ENCODE measurements at regions not wholly inside any gene's neighbourhood (a gene's known extent, or its start where the extent isn't known, plus 50 kb on each side); places are given as distances from the start of the nearest gene placed in this dataset.
"Not testable (repeated sequence)": the region's sequence is repeated elsewhere in the genome, so short reads cannot be mapped to it uniquely, and the experiment has no call there.

DNA sequence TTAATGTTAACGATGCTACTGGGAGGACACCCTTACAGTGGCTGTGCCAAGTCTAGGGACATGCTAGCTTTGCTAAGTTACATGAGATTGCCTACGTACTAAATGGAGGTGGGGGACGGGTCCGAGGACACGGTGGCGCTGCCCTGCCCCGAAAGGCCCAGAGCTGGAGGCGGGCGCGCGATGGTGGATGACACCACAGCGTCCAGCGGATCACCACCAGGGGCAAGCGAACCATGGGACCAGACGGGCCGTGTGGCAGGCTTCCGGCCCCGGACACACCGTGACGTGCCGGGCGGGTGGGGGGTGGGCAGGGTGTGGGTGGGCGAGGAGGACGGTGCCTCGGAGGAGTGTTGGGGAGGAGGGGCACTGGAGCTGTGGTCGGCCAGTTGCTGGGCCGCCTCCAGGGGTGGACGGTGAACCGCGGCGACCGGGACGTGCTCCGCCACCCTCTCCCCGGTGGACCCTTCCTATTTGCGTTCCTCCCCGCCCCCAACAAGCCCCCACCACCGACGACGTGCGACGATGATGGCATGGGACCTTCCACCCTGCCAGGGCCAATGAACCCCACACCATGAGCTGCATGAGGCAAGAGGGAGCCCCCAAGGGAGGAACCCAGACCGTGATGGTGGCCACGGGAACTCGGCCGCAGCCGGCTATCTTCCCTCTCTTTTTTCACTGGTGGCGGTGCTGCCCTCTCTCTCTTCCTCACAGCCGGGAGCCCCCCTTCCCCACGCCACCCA, 773.3 kb upstream of the DEFB115 start:
- DNase-seq (ENCODE audit: low read depth), result no peak

DNA sequence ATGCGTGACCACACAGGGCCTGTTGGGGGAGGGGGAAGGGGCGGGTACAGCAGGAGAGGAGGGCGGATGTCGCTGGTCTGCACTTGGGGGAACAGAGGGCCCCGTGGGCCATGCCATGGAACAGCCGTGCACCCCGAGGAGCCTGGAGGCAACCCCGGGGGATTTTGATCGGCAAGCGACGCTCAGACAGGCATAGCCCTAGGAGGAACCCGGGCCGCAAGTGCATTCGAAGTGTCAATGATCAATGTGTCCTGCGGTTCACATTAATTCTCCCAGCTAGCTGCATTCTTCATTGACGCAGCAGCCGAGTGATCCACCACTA, 772.8 kb upstream of the DEFB115 start:
- no peak for DNase-seq (ENCODE audit: low read depth)

DNA sequence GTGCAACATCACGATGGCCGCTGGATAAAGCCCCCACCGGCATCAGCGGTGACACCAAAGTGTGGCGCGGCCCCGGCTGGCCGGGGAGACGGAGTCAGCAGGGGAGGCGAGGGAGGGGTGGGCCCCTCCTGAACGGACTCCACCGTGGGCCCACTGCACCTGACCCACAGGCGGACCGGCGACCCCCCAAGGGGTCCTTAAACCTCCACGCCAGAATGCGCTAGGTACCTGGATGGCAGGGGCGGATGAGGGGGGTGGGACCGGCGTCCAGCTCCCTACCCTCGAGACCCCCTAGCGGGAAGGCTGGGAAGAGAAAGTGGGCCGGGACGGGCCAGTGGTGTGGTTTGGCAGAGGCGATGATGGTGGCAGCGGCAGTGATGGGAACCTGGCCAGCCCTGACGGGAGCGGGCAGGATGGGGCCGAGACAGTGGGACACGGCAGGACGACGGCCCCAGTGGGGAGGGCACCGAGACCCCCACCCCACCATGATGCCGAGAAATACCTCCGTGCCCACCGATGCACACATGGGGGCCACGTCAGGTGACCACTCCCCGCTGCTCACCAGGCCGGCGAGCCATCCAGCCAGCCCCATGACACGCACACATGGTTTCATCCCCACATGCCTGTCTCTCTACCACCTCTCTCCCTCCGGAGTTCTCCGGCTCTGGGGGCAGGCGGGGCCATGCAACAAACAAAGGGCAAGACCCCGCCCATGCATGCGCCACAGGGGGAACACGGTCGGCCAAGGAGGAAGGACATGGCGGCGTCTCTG, 771.9 kb upstream of the DEFB115 start:
- no peak for DNase-seq (ENCODE audit: low read depth)

DNA sequence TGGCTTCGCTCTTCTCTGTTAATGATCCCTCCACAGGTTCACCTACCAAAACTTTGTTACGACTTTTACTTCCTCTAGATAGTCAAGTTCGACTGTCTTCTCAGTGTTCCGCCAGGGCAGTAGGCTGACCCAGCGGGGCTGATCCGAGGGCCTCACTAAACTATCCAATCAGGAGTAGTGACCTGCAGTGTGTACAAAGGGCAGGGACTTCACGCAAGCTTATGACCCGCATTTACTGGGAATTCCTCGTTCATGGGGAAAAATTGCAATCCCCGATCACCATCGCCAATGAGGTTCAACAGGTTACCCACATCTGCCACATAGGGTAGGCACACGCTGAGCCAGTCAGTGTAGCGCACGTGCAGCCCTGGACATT, 771.4 kb upstream of the DEFB115 start:
- no peak for DNase-seq (ENCODE audit: low read depth)

DNA sequence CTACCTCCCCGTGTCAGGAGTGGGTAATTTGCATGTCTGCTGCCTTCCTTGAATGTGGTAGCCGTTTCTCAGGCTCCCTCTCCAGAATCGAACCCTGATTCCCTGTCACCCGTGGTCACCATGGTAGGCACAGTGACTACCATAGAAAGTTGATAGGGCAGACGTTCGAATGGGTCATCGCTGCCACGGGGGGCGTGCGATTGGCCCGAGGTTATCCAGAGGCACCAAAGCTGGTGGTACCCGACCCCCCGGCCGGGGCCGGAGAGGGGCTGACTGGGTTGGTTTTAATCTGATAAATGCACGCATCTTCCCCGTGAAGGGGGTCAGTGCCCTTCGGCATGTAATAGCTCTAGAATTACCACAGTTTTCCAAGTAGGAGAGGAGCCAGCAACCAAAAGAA, 770.0 kb upstream of the DEFB115 start:
- not testable (repeated sequence) for DNase-seq (ENCODE audit: low read depth)

DNA sequence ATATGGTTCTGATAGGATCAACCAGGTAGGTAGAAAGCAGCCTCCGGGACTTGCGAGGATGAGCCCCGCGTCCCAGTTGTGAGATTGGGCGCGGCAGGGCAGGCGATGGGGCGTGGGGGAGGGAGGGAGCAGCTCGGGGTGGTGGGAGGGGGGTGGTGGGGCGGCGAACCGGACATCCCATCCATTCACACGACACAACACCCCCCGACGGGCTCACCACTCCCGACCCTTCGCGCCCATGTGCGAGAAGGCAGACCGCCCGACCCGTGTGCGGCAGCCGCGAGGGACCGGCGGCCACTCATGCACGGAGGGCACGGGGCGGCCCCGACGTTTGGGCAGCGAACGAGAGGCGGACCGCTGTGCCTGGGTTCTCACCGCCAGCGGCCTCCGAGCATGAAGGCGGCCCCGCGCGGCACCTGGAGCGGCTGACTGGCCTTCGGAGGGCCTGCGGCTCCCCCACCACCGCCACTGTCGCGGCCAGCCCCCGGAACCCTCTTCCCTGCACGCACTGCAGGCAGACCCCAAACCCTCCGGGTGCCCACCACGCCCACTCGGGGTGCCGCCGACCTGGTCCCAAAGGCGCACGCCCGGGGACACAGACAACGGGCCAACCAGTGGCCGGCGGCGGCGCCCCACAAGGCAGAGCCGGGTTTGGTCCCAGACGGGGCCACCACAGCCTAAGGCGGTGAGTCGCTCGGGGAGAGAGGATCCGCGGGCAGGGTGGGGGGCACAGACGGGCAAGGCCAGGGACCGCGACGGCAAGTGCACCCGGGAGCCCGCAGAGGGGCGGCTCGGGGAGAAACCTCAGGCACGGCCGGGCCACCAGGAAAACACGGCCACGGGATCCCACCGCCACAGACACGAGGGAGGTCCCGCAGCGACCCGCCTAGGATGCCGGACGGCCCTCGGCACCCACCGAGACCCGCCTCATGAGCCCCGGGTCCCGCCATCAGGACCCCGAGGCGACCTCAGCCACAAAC, 769.2 kb upstream of the DEFB115 start:
- no peak for DNase-seq (ENCODE audit: low read depth)

DNA sequence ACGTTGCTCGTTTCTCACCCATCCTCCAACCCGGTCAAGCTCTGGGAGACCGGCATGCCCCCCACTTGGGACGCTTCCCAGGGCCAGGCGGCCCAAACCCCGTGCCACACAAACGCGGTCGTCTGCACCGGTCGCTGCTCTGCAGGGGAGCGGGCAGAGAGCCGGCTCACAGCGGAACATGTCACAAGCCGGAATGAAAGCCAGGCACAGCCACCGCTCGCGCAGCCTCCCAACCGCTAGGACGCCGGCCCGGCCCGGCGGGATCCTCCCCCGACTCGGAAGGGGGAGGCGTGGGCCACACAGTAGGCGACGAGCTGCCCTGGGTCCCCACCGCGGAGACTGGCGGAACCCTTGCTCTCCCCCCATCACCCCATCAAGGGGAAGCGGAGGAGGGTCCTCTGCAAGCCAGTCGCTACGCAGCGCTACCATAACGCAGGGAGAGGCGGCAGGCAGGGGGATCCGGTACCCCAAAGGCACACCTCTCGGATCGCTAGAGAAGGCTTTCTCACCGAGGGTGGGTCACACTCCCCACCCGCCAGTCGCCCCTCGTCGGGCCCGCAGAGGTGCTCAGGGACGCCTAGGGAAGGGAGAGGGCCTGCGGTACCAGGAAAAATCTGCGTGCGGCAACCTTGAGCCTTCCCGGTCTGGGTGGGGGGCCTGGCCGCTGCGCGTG, 768.4 kb upstream of the DEFB115 start:
- DNase-seq (ENCODE audit: low read depth), result no peak

DNA sequence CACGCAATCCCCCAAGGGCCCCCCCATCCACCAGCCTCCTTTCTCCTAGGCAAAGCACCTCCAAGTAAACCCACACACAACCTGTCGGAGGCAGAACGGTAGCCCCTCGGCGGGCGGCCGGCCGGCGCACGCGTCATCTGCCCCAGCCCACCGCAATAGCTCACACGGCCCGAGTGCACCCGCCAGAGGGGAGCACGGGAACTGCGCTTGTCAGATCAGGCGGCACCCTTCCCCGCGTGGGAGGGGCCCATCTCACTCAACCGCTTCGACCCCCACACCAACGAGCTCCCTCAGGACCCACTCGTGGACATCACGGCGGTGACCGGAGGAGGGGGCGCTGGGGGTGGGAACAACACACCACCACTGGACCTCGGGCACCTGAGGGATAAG, 767.9 kb upstream of the DEFB115 start:
- no peak for DNase-seq (ENCODE audit: low read depth)

DNA sequence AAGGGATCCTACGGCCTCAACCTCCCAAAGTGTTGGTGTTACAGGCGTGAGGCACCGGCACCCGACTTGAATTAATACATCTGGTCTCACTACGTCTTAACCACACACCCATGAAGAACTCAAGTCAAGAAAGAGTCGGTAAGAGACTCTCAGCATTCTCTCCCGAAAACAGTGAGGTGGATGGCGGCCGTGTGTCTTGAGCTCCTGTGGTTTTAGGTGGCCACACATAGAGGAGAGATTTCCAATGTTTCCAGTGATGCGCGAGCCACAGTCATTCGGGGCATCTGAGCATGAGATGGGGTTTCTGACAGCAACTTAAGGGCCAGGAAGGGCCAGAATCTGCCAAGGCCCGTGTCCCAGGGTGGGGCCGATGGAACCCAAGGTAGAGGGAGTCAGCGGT, 766.4 kb upstream of the DEFB115 start:
- DNase-seq (ENCODE audit: low read depth), result no peak

DNA sequence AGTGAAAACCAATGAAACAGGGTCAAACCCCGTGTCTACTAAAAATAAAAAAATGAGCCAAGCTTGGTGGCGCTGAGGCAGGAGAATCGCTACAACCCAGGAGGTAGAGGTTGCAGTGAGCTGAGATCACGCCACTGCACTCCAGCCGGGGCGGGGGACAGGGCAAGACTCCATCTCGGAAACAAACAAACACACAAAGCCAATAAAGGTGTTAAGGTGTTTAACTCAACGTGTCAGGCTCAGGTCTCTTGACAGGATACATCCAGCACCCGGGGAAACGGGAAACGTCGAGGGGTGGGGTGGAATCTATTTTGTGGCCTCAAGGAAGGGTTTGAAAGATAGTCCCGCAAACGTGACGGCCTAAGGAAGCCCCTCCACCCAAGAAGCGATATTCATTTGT, 760.8 kb upstream of the DEFB115 start:
- not testable (repeated sequence) for DNase-seq (ENCODE audit: low read depth)

DNA sequence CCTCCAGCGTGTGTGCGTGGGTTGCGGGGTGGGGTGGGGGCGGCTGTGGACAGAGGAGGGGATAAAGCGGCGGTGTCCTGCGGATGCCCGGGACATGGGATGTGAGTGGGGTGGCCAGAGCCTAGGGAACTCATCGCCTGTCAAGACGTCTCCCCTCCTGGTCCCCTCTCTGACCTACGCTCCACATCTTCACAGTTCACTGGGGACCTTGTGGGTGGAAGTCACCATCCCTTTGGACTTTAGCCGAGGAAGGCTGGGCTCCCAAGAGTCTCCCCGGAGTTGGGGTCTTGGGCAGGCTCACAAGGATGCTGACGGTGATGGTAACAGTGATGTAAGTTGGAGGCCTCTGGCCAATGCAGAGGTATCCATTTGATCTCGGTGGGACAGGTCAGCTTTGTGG, 760.3 kb upstream of the DEFB115 start:
- DNase-seq (ENCODE audit: low read depth), result not testable (repeated sequence)

DNA sequence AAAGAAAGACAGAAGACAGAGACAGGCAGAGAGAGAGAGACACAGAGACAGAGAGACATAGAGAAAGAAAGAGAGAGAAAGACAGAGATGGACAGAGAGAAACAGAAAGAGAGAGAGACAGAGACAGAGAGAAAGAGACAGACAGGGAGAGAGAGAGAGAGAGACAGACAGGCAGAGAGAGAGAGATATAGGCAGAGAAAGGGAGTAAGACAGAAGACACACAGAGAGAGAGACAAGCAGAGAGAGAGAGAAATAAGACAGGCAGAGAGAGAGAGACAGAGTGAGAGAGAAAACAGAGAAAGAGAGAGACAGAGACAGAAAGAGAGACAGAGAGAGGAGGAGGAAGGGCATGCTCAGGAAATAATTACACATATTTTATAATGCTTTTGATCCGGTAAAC, 758.3 kb upstream of the DEFB115 start:
- no peak for DNase-seq (ENCODE audit: low read depth)

DNA sequence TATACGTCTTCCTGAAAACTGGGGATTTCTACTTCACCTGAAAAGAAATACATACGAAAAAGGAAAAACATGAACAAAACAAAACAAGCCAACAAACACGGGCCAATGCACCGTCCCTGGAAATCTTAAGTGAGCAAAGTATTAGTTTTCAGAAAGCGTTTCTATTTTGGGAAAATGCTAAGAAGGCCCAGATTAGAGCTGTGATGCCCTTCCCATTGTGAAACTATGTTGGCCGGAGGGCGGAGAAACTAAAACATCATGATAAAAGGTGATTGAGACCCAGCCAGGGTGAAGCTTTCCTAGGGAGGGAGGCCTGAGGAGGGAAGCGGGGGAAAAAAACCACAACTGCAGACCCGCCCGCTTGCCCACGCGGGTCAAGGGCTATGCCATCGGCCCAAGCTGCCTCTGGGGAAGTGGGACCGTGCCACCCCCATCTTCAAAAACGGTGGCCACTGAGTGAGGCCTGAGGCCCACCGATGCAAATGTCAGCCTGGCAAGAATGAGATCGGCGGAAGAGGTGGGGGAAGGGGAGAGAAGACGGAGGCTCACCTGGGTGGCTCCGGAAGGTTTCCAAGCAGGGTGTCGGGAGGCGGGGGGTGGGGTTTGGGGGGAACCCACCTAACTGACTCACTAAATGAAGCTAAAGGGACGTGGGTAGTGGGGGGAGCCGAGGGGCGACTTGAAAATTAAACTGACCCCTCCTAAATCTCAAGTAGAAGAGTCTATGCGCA, 757.6 kb upstream of the DEFB115 start:
- DNase-seq (ENCODE audit: low read depth), result not testable (repeated sequence)

DNA sequence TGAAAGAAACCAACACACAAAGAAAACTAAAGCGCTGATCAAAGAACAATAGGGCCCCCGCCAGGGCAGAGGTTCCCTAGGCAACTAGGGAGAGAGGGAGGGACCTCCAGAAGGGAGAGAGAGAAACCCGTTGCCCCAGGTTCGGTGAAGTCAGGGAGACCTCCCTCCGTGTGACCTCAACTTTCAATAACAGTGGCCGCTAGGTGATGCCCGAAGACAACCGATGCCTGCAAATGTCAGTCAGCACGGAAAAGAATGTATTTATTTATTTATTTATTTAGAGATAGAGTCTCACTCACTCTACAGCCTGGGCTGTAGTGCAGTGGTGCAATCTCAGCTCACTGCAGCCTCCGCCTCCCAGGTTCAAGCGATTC, 757.0 kb upstream of the DEFB115 start:
- not testable (repeated sequence) for DNase-seq (ENCODE audit: low read depth)

DNA sequence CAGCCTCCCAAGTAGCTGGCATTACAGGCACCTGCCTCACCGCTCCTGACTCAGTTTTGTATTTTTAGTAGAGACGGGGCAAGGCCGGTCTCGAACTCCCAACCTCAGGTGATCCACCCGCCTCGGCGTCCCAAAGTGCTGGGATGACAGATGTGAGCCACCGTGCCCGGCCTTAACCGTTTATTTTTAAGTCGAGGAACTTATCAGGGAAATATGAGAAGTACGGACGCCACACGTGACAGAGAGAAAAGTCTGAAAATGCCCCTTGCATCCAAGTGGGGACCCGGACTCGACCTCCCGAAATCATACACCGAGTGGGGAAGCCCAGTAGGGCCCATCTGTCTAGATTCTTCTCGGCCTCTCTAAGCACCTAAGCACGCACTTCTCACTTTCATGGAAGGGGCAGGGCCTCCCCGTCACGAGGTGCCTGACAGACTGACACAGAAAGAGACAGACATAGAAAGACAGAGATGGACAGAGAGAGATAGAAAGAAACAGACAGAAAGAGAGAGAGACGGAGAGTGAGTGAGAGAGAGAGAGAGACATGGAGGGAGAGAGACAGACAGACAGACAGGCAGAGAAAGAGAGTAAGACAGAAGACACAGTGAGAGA, 756.5 kb upstream of the DEFB115 start:
- DNase-seq (ENCODE audit: low read depth), result no peak

DNA sequence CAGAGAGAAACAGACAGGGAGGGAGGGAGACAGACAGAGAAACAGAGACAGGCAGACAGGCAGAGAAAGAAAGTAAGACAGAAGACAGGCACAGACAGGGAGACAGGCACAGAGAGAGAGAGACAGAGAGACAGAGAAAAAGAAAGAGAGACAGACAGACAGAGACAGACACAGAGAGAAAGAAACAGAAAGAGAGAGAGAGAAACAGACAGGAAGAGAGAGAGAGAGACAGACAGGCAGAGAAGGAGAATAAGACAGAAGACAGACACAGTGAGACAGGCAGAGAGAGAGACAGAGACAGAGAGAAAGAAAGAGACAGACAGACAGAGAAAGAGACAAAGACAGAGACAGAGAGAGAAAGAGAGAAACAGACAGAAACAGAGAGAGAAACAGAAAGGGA, 754.8 kb upstream of the DEFB115 start:
- no peak for DNase-seq (ENCODE audit: low read depth)

DNA sequence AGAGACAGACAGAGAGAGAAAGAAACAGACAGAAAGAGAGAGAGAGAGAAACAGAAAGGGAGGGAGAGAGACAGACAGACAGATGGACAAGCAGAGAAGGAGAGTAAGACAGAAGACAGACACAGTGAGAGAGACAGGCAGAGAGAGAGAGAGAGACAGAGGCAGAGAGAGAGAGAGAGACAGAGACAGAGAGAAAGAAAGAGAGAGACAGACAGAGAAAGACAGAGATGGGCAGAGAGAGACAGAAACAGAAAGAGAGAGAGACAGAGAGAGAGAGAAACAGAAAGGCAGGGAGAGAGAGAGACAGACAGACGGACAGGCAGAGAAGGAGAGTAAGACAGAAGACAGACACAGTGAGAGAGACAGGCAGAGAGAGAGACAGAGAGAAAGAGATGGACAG, 754.3 kb upstream of the DEFB115 start:
- DNase-seq (ENCODE audit: low read depth), result not testable (repeated sequence)

DNA sequence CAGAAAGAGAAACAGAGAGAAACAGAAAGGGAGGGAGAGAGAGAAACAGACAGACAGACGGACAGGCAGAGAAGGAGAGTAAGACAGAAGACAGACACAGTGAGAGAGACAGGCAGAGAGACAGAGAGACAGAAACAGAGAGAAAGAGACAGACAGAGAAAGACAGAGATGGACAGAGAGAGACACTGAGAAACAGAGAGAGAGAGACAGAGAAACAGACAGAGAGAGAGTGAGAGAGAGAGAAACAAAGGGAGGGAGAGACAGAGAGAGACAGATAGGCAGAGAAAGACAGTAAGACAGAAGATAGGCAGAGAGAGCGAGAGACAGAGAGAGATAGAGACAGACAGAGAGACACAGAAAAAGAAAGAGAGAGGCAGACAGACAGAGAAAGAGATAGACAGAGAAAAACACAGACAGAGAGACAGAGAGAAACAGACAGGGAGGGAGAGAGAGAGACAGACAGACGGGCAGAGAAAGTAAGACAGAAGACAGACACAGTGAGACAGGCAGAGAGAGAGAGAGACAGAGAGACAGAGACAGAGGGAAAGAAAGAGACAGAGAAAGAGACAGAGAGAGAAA, 753.4 kb upstream of the DEFB115 start:
- DNase-seq (ENCODE audit: low read depth), result no peak

DNA sequence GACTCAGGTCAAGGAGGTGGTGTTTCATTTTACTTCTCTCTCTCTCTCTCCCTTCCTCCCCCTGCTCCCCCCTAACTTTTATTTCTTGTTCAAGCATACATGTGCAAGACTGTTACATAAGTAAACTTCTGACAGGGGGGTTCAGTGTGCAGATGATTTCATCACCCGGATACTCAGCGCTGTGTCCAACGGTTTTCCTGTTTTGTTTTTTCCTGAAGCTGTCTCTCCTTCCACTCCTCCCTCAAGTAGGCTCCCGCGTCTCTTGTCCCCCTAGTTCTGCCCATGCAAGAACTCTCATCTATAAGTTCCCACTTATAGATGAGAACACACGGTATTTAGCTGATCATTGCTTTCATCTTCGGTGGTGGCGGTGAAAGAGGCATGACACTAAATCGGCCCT, 751.9 kb upstream of the DEFB115 start:
- DNase-seq (ENCODE audit: low read depth), result no peak

DNA sequence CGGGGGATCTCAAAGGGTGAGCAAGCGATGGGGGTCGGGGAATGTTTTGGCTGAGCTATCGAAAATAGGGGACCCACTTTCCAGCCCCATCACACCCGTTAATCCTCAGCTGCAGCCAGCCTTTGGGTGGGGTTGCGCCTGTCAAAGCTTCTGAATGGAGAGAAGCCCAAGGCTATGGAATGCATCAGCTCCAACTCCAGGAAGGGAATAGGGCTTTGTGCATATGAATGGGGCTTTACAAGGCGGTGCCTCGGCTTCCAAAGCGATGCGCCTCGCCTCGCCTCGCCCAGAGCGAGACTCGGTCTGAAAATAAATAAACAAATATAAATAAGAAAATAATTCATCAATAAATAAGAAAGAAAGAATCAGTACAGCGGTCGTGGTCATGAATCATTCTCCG, 751.4 kb upstream of the DEFB115 start:
- no peak for DNase-seq (ENCODE audit: low read depth)
